OCI-M1 (cell line): ENCODE measurements at regions not wholly inside any gene's neighbourhood (a gene's known extent, or its start where the extent isn't known, plus 50 kb on each side); places are given as distances from the start of the nearest gene placed in this dataset.

ENCODE experiments used
- DNase-seq: peaks from one replicate; lab custom pipeline; 2025; lab: John Stamatoyannopoulos, UW

GRCh38 chr20:52820641-52821292, 151.4 kb upstream of the TSHZ2 start:
- no peak for DNase-seq

- no peak for DNase-seq
Measured at GRCh38 chr20:52818491-52818890, 153.7 kb upstream of the TSHZ2 start.

- no peak for DNase-seq
Measured at GRCh38 chr20:52817981-52818380, 154.2 kb upstream of the TSHZ2 start.

GRCh38 chr20:52817511-52817910, 154.6 kb upstream of the TSHZ2 start:
- no peak for DNase-seq

- DNase-seq: no peak
Measured at GRCh38 chr20:52814371-52814770, 157.8 kb upstream of the TSHZ2 start.

- DNase-seq: no peak
Measured at GRCh38 chr20:52812231-52812847, 159.8 kb upstream of the TSHZ2 start.

- no peak for DNase-seq
Measured at GRCh38 chr20:52809003-52809402, 163.2 kb upstream of the TSHZ2 start.

GRCh38 chr20:52806918-52807317, 165.2 kb upstream of the TSHZ2 start:
- DNase-seq: no peak

GRCh38 chr20:52805843-52806242, 166.3 kb upstream of the TSHZ2 start:
- no peak for DNase-seq

GRCh38 chr20:52805296-52805571, 166.9 kb upstream of the TSHZ2 start:
- DNase-seq: no peak

GRCh38 chr20:52804497-52805295, 167.5 kb upstream of the TSHZ2 start:
- no peak for DNase-seq

GRCh38 chr20:52801628-52802006, 170.5 kb upstream of the TSHZ2 start:
- no peak for DNase-seq

GRCh38 chr20:52800734-52801627, 171.2 kb upstream of the TSHZ2 start:
- DNase-seq: no peak

- no peak for DNase-seq
Measured at GRCh38 chr20:52799130-52799529, 173.0 kb upstream of the TSHZ2 start.

GRCh38 chr20:52798124-52798523, 174.0 kb upstream of the TSHZ2 start:
- no peak for DNase-seq

- no peak for DNase-seq
Measured at GRCh38 chr20:52794853-52795252, 177.3 kb upstream of the TSHZ2 start.

- no peak for DNase-seq
Measured at GRCh38 chr20:52793339-52793963, 178.7 kb upstream of the TSHZ2 start.

- DNase-seq: no peak
Measured at GRCh38 chr20:52791091-52791490, 181.1 kb upstream of the TSHZ2 start.

- no peak for DNase-seq
Measured at GRCh38 chr20:52789716-52790115, 182.4 kb upstream of the TSHZ2 start.

GRCh38 chr20:52787962-52788361, 184.2 kb upstream of the TSHZ2 start:
- DNase-seq: no peak

- DNase-seq: no peak
Measured at GRCh38 chr20:52787216-52787615, 184.9 kb upstream of the TSHZ2 start.

- DNase-seq: no peak
Measured at GRCh38 chr20:52785679-52786078, 186.5 kb upstream of the TSHZ2 start.
